HepG2 (cell line): ENCODE measurements at regions not wholly inside any gene's neighbourhood (a gene's known extent, or its start where the extent isn't known, plus 50 kb on each side); places are given as distances from the start of the nearest gene placed in this dataset.

ENCODE experiments used
- EED ChIP-seq: sonication (generic); formaldehyde crosslinking; IDR thresholded peaks from 2 replicates; pipeline ENCODE4 v1.5.0; 2020; ENCODE audit warnings: mild to moderate bottlenecking, missing genetic modification reagents
- KLF12 ChIP-seq: sonication (generic); formaldehyde crosslinking; IDR thresholded peaks from 2 replicates; pipeline ENCODE4 v1.4.0; 2020; ENCODE audit warnings: missing genetic modification reagents, borderline replicate concordance
- KLF16 ChIP-seq, 2 experiments: sonication (generic) in 1 of 2; formaldehyde crosslinking in 1 of 2; IDR thresholded peaks; 2 replicates each; pipeline versions ENCODE4 v1.6.1 to v1.8.0; 2016 to 2023; ENCODE audit warnings: missing genetic modification reagents in 2 of 2, missing compliant biosample characterization in 1 of 2
- MIXL1 ChIP-seq: IDR thresholded peaks from 2 replicates; pipeline ENCODE4 v1.6.1; 2016
- MTA1 ChIP-seq: sonication (generic); formaldehyde crosslinking; IDR thresholded peaks from 2 replicates; pipeline ENCODE4 v1.4.0; 2020; ENCODE audit warnings: missing genetic modification reagents, mild to moderate bottlenecking, borderline replicate concordance
- MYC ChIP-seq: sonication (generic); formaldehyde crosslinking; IDR thresholded peaks from 2 replicates; pipeline ENCODE4 v1.9.0; 2021; ENCODE audit warnings: missing genetic modification reagents, borderline replicate concordance
- SP1 ChIP-seq, 2 experiments: fragments of 450-650 bp in 1 of 2; sonication (generic) in 1 of 2; formaldehyde crosslinking in 1 of 2; IDR thresholded peaks; 2 replicates each; pipeline versions ENCODE4 v1.4.0 to v1.6.1; 2016 to 2020; ENCODE audit warnings: missing genetic modification reagents in 1 of 2
- SSRP1 ChIP-seq: IDR thresholded peaks from 2 replicates; pipeline ENCODE4 v1.6.1; 2016; ENCODE audit warnings: control low read depth
- TEAD2 ChIP-seq: sonication (generic); formaldehyde crosslinking; IDR thresholded peaks from 2 replicates; pipeline ENCODE4 v1.9.0; 2021; ENCODE audit warnings: missing genetic modification reagents
- ZBTB42 ChIP-seq: sonication (generic); formaldehyde crosslinking; IDR thresholded peaks from 2 replicates; pipeline ENCODE4 v1.5.0; 2020; ENCODE audit warnings: mild to moderate bottlenecking, missing genetic modification reagents
- TF ChIP-seq, protein P1 (sequence below): sonication (generic); formaldehyde crosslinking; IDR thresholded peaks from 2 replicates; pipeline ENCODE4 v1.5.1; 2020; ENCODE audit warnings: mild to moderate bottlenecking, missing genetic modification reagents
- TF ChIP-seq, protein P2 (sequence below): IDR thresholded peaks from 2 replicates; pipeline ENCODE4 v1.6.1; 2016; ENCODE audit warnings: low read depth, missing genetic modification reagents, missing compliant biosample characterization
- TF ChIP-seq, protein P3 (sequence below): sonication (generic); formaldehyde crosslinking; IDR thresholded peaks from 2 replicates; pipeline ENCODE4 v1.4.0; 2020; ENCODE audit warnings: missing genetic modification reagents
- TF ChIP-seq, protein P4 (sequence below), 2 experiments: sonication (generic) in 1 of 2; formaldehyde crosslinking in 1 of 2; IDR thresholded peaks; 2 replicates each; pipeline versions ENCODE4 v1.4.0 to v1.6.1; 2016 to 2020; ENCODE audit warnings: borderline replicate concordance in 1 of 2, low read depth in 1 of 2, mild to moderate bottlenecking in 1 of 2, missing genetic modification reagents in 1 of 2

DNA sequence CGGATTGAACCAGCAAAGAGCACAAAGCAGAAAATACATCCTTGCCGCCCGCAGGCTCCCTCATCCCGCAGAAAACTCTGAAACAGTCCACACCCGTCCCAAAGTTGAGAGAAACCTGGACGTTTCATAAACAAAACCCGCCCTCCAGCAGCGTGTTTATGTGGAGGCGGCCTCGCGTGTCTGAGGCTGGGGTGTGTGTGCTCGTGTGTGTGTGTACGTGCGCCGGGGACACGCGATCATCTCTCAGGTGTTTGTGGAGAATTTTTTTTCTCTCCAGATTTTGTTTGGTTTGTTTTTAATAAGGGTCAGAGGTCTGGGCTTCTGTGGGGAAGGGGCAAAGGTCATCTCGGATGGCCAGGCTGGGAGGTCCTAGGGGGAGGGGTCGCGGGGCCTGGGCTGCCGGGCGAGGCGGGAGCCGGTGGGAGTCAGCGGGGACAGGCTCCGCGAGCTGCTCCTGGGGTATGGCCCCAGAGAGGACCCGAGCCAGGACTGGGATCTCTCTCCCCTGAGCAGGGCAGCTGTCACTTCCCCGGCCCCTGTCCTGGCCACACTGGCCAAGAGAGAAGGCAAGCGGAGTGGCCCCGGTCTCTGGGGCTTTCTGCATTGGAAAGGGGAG, 206.4 kb downstream of the C9orf50 start (continued):
- TF ChIP-seq, protein P1, sequence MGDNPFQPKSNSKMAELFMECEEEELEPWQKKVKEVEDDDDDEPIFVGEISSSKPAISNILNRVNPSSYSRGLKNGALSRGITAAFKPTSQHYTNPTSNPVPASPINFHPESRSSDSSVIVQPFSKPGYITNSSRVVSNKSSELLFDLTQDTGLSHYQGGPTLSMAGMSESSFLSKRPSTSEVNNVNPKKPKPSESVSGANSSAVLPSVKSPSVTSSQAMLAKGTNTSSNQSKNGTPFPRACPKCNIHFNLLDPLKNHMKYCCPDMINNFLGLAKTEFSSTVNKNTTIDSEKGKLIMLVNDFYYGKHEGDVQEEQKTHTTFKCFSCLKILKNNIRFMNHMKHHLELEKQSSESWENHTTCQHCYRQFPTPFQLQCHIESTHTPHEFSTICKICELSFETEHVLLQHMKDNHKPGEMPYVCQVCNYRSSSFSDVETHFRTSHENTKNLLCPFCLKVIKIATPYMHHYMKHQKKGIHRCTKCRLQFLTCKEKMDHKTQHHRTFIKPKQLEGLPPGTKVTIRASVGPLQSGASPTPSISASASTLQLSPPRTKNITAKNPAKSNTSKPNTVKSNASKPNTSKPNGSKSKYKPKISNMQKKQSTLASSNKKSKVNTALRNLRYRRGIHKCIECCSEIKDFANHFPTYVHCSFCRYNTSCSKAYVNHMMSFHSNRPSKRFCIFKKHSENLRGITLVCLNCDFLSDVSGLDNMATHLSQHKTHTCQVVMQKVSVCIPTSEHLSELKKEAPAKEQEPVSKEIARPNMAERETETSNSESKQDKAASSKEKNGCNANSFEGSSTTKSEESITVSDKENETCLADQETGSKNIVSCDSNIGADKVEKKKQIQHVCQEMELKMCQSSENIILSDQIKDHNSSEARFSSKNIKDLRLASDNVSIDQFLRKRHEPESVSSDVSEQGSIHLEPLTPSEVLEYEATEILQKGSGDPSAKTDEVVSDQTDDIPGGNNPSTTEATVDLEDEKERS (CRISPR knock-in tag) = peak; percentile 27; the same call in 1 of the 2 replicates
- TF ChIP-seq, protein P2, sequence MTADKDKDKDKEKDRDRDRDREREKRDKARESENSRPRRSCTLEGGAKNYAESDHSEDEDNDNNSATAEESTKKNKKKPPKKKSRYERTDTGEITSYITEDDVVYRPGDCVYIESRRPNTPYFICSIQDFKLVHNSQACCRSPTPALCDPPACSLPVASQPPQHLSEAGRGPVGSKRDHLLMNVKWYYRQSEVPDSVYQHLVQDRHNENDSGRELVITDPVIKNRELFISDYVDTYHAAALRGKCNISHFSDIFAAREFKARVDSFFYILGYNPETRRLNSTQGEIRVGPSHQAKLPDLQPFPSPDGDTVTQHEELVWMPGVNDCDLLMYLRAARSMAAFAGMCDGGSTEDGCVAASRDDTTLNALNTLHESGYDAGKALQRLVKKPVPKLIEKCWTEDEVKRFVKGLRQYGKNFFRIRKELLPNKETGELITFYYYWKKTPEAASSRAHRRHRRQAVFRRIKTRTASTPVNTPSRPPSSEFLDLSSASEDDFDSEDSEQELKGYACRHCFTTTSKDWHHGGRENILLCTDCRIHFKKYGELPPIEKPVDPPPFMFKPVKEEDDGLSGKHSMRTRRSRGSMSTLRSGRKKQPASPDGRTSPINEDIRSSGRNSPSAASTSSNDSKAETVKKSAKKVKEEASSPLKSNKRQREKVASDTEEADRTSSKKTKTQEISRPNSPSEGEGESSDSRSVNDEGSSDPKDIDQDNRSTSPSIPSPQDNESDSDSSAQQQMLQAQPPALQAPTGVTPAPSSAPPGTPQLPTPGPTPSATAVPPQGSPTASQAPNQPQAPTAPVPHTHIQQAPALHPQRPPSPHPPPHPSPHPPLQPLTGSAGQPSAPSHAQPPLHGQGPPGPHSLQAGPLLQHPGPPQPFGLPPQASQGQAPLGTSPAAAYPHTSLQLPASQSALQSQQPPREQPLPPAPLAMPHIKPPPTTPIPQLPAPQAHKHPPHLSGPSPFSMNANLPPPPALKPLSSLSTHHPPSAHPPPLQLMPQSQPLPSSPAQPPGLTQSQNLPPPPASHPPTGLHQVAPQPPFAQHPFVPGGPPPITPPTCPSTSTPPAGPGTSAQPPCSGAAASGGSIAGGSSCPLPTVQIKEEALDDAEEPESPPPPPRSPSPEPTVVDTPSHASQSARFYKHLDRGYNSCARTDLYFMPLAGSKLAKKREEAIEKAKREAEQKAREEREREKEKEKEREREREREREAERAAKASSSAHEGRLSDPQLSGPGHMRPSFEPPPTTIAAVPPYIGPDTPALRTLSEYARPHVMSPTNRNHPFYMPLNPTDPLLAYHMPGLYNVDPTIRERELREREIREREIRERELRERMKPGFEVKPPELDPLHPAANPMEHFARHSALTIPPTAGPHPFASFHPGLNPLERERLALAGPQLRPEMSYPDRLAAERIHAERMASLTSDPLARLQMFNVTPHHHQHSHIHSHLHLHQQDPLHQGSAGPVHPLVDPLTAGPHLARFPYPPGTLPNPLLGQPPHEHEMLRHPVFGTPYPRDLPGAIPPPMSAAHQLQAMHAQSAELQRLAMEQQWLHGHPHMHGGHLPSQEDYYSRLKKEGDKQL (CRISPR knock-in tag) = peak; percentile 59; the same call in 1 of the 2 replicates
- TF ChIP-seq EED (CRISPR knock-in tag) (no peak), ZBTB42 (CRISPR knock-in tag) (0 out of 2 replicates have a peak, but pooled peaks have one; percentile 53), MTA1 (CRISPR knock-in tag) (peak; percentile 94), MIXL1 (CRISPR knock-in tag) (peak; percentile 36; the same call in 1 of the 2 replicates), MYC (peak; percentile 53), KLF16 (CRISPR knock-in tag; IDR thresholded peaks at IDR 0.05) (peak in 1 of 2 experiments; percentile 27; a peak in 2 of 4 replicates), SSRP1 (CRISPR knock-in tag) (no peak), KLF12 (CRISPR knock-in tag) (no peak), TEAD2 (CRISPR knock-in tag) (no peak), SP1 (IDR thresholded peaks at IDR 0.05) (no peak), SP1 (CRISPR knock-in tag; IDR thresholded peaks at IDR 0.05) (no peak)
- TF ChIP-seq, protein P3, sequence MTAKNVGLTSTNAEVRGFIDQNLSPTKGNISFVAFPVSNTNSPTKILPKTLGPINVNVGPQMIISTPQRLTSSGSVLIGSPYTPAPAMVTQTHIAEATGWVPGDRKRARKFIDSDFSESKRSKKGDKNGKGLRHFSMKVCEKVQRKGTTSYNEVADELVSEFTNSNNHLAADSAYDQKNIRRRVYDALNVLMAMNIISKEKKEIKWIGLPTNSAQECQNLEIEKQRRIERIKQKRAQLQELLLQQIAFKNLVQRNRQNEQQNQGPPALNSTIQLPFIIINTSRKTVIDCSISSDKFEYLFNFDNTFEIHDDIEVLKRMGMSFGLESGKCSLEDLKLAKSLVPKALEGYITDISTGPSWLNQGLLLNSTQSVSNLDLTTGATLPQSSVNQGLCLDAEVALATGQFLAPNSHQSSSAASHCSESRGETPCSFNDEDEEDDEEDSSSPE (CRISPR knock-in tag) = 0 out of 2 replicates have a peak, but pooled peaks have one; percentile 40
- TF ChIP-seq, protein P4, sequence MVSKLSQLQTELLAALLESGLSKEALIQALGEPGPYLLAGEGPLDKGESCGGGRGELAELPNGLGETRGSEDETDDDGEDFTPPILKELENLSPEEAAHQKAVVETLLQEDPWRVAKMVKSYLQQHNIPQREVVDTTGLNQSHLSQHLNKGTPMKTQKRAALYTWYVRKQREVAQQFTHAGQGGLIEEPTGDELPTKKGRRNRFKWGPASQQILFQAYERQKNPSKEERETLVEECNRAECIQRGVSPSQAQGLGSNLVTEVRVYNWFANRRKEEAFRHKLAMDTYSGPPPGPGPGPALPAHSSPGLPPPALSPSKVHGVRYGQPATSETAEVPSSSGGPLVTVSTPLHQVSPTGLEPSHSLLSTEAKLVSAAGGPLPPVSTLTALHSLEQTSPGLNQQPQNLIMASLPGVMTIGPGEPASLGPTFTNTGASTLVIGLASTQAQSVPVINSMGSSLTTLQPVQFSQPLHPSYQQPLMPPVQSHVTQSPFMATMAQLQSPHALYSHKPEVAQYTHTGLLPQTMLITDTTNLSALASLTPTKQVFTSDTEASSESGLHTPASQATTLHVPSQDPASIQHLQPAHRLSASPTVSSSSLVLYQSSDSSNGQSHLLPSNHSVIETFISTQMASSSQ (IDR thresholded peaks at IDR 0.05; ENCODE audit: low read depth) = no peak; the same call in 1 of the 2 replicates
- TF ChIP-seq, protein P4 (CRISPR knock-in tag; IDR thresholded peaks at IDR 0.05; ENCODE audit: borderline replicate concordance) = 0 out of 2 replicates have a peak, but pooled peaks have one; percentile 26
